ENCODE measurements at regions not wholly inside any gene's neighbourhood (a gene's known extent, or its start where the extent isn't known, plus 50 kb on each side); places are given as distances from the start of the nearest gene placed in this dataset.

GRCh38 chr13:64793592-64793991, 2436.5 kb downstream of the PCDH9 start:
- Histone ChIP-seq H3K9ac (ENCODE audit: low read depth, low read length) (no peak overlapping the region), H3K36me3 (ENCODE audit: insufficient read depth, low read length) (no peaks in the 10 kb centered on the region), H3K4me3 (ENCODE audit: low read length) (no peak overlapping the region), H3K9me3 (replicated peaks; ENCODE audit: low read length) (no peaks in the 10 kb centered on the region), H3K4me2 (ENCODE audit: low read length) (no peak overlapping the region), H3K4me1 (ENCODE audit: control insufficient read depth, insufficient read depth, low read length) (no peaks in the 10 kb centered on the region), H3K27me3 (ENCODE audit: control insufficient read depth, insufficient read depth, low read length) (no peaks in the 10 kb centered on the region)

- Histone ChIP-seq H3K4me2 (ENCODE audit: low read length) (no peak overlapping the region), H3K36me3 (ENCODE audit: insufficient read depth, low read length) (no peaks in the 10 kb centered on the region), H3K4me1 (ENCODE audit: control insufficient read depth, insufficient read depth, low read length) (no peaks in the 10 kb centered on the region), H3K4me3 (ENCODE audit: low read length) (no peak overlapping the region), H3K27me3 (ENCODE audit: control insufficient read depth, insufficient read depth, low read length) (no peaks in the 10 kb centered on the region), H3K9ac (ENCODE audit: low read depth, low read length) (no peak overlapping the region), H3K9me3 (replicated peaks; ENCODE audit: low read length) (no peaks in the 10 kb centered on the region)
Measured at GRCh38 chr13:64793131-64793530, 2437.0 kb downstream of the PCDH9 start.

GRCh38 chr13:64791373-64791772, 2438.8 kb downstream of the PCDH9 start:
- Histone ChIP-seq H3K4me3 (ENCODE audit: low read length) (no peak overlapping the region), H3K4me1 (ENCODE audit: control insufficient read depth, insufficient read depth, low read length) (no peaks in the 10 kb centered on the region), H3K4me2 (ENCODE audit: low read length) (no peak overlapping the region), H3K36me3 (ENCODE audit: insufficient read depth, low read length) (no peaks in the 10 kb centered on the region), H3K27me3 (ENCODE audit: control insufficient read depth, insufficient read depth, low read length) (no peaks in the 10 kb centered on the region), H3K9ac (ENCODE audit: low read depth, low read length) (no peak overlapping the region), H3K9me3 (replicated peaks; ENCODE audit: low read length) (no peaks in the 10 kb centered on the region)

GRCh38 chr13:64782466-64782865, 2447.7 kb downstream of the PCDH9 start:
- H3K36me3 ChIP-seq (ENCODE audit: insufficient read depth, low read length): no peaks in the 10 kb centered on the region
- H3K4me2 ChIP-seq (ENCODE audit: low read length): no peak overlapping the region
- H3K4me3 ChIP-seq (ENCODE audit: low read length): no peak overlapping the region
- no peak overlapping the region for H3K9ac ChIP-seq (ENCODE audit: low read depth, low read length)
- H3K4me1 ChIP-seq (ENCODE audit: control insufficient read depth, insufficient read depth, low read length): no peaks in the 10 kb centered on the region
- no peaks in the 10 kb centered on the region for H3K27me3 ChIP-seq (ENCODE audit: control insufficient read depth, insufficient read depth, low read length)
- H3K9me3 ChIP-seq (replicated peaks; ENCODE audit: low read length): no peaks in the 10 kb centered on the region

DNA sequence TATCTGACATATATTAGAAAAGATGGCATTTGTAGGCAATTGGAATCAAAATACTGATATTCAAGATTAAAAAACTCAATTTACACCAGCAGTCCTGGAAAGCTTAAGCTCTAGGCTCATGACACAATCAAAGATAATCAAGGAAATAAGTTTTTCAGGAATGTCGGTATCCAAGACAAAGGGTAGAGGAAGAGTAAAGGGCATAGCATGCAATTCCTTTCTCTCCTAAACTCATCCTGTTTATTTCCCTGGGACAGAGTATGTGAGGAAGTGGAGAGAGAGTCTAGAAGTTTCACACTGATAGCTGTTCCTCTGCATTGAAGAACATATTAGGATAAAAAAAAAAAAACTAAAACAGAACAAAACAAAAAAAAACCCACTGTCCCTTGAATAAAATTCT, 2452.1 kb downstream of the PCDH9 start:
- no peaks in the 10 kb centered on the region for H3K9me3 ChIP-seq (replicated peaks; ENCODE audit: low read length)
- H3K4me1 ChIP-seq (ENCODE audit: control insufficient read depth, insufficient read depth, low read length): no peaks in the 10 kb centered on the region
- H3K36me3 ChIP-seq (ENCODE audit: insufficient read depth, low read length): no peaks in the 10 kb centered on the region
- H3K4me2 ChIP-seq (ENCODE audit: low read length): no peak overlapping the region
- H3K4me3 ChIP-seq (ENCODE audit: low read length): no peak overlapping the region
- no peak overlapping the region for H3K9ac ChIP-seq (ENCODE audit: low read depth, low read length)
- no peaks in the 10 kb centered on the region for H3K27me3 ChIP-seq (ENCODE audit: control insufficient read depth, insufficient read depth, low read length)

GRCh38 chr13:64774915-64775314, 2455.2 kb downstream of the PCDH9 start:
- Histone ChIP-seq H3K4me3 (ENCODE audit: low read length) (no peak overlapping the region), H3K9me3 (replicated peaks; ENCODE audit: low read length) (no peaks in the 10 kb centered on the region), H3K4me1 (ENCODE audit: control insufficient read depth, insufficient read depth, low read length) (no peaks in the 10 kb centered on the region), H3K9ac (ENCODE audit: low read depth, low read length) (no peak overlapping the region), H3K4me2 (ENCODE audit: low read length) (no peak overlapping the region), H3K27me3 (ENCODE audit: control insufficient read depth, insufficient read depth, low read length) (no peaks in the 10 kb centered on the region), H3K36me3 (ENCODE audit: insufficient read depth, low read length) (no peaks in the 10 kb centered on the region)

- Histone ChIP-seq H3K36me3 (ENCODE audit: insufficient read depth, low read length) (no peaks in the 10 kb centered on the region), H3K4me1 (ENCODE audit: control insufficient read depth, insufficient read depth, low read length) (no peaks in the 10 kb centered on the region), H3K9me3 (replicated peaks; ENCODE audit: low read length) (no peaks in the 10 kb centered on the region), H3K4me3 (ENCODE audit: low read length) (no peak overlapping the region), H3K9ac (ENCODE audit: low read depth, low read length) (no peak overlapping the region), H3K4me2 (ENCODE audit: low read length) (no peak overlapping the region), H3K27me3 (ENCODE audit: control insufficient read depth, insufficient read depth, low read length) (no peaks in the 10 kb centered on the region)
Measured at GRCh38 chr13:64770743-64771142, 2459.4 kb downstream of the PCDH9 start.

DNA sequence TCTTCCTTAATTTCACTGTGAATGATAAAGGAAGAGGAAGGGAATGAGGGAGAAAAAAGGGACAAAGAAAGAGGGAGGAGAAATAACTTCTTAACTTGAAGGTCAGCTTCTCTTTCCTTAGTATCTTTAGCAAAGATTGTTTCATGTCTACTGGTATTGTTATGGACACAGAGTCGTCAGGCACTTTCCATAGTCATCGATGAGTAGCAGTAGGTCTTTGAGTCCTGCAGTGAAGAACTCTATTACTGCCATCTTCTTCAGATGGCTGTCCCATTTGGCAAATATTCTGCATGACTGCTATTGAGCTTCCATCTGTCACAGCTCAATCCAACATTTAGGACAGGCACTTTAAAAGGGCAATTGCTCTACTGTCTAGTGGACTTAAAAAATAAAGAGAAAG, 2463.1 kb downstream of the PCDH9 start:
- H3K36me3 ChIP-seq (ENCODE audit: insufficient read depth, low read length): no peaks in the 10 kb centered on the region
- no peak overlapping the region for H3K4me2 ChIP-seq (ENCODE audit: low read length)
- H3K4me3 ChIP-seq (ENCODE audit: low read length): no peak overlapping the region
- H3K27me3 ChIP-seq (ENCODE audit: control insufficient read depth, insufficient read depth, low read length): no peaks in the 10 kb centered on the region
- no peak overlapping the region for H3K9ac ChIP-seq (ENCODE audit: low read depth, low read length)
- H3K9me3 ChIP-seq (replicated peaks; ENCODE audit: low read length): no peaks in the 10 kb centered on the region
- no peaks in the 10 kb centered on the region for H3K4me1 ChIP-seq (ENCODE audit: control insufficient read depth, insufficient read depth, low read length)

DNA sequence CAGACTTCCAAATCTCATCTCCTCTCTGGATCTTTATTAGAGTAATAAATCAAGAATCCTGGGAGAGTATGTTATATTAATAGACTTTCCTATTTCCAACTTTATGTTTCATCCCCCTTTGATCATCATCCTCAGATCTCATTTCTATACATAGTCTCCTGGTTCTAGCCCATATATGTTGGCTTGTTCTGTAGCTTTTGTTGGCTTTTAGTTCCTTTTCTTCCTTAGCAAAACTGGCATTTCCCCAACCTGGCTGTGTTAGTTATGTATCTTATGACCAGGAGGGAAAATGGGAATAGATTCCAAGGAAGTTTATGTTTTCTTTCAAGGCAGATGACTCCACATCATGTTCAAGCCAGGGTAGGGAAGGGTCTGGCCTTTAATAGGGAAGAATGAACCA, 2464.5 kb downstream of the PCDH9 start:
- no peaks in the 10 kb centered on the region for H3K9me3 ChIP-seq (replicated peaks; ENCODE audit: low read length)
- no peak overlapping the region for H3K4me2 ChIP-seq (ENCODE audit: low read length)
- no peaks in the 10 kb centered on the region for H3K4me1 ChIP-seq (ENCODE audit: control insufficient read depth, insufficient read depth, low read length)
- no peaks in the 10 kb centered on the region for H3K36me3 ChIP-seq (ENCODE audit: insufficient read depth, low read length)
- no peaks in the 10 kb centered on the region for H3K27me3 ChIP-seq (ENCODE audit: control insufficient read depth, insufficient read depth, low read length)
- no peak overlapping the region for H3K4me3 ChIP-seq (ENCODE audit: low read length)
- H3K9ac ChIP-seq (ENCODE audit: low read depth, low read length): no peak overlapping the region

GRCh38 chr13:64758521-64759244, 2471.5 kb downstream of the PCDH9 start:
- H3K4me3 ChIP-seq (ENCODE audit: low read length): no peak overlapping the region
- H3K4me2 ChIP-seq (ENCODE audit: low read length): no peak overlapping the region
- H3K36me3 ChIP-seq (ENCODE audit: insufficient read depth, low read length): no peaks in the 10 kb centered on the region
- no peaks in the 10 kb centered on the region for H3K27me3 ChIP-seq (ENCODE audit: control insufficient read depth, insufficient read depth, low read length)
- H3K4me1 ChIP-seq (ENCODE audit: control insufficient read depth, insufficient read depth, low read length): no peaks in the 10 kb centered on the region
- H3K9me3 ChIP-seq (replicated peaks; ENCODE audit: low read length): no peaks in the 10 kb centered on the region
- H3K9ac ChIP-seq (ENCODE audit: low read depth, low read length): no peak overlapping the region

DNA sequence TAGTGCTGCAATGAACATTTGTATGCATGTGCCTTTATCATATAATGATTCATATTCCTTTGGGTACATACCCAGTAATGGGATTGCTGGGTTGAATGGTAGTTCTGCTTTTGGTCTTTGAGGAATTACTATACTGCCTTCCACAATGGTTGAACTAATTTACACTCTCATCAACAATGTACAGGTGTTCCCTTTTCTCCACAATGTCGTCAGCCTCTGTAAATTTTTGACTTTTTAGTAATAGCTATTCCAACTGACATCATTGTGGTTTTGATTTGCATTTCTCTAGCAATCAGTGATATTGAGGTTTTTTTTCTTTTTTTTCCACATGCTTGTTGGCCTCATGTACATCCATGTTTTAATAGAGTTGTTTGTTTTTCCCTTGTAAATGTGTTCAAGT, 2473.5 kb downstream of the PCDH9 start:
- no peak overlapping the region for H3K4me3 ChIP-seq (ENCODE audit: low read length)
- H3K9me3 ChIP-seq (replicated peaks; ENCODE audit: low read length): no peaks in the 10 kb centered on the region
- no peaks in the 10 kb centered on the region for H3K4me1 ChIP-seq (ENCODE audit: control insufficient read depth, insufficient read depth, low read length)
- no peak overlapping the region for H3K4me2 ChIP-seq (ENCODE audit: low read length)
- H3K9ac ChIP-seq (ENCODE audit: low read depth, low read length): no peak overlapping the region
- H3K36me3 ChIP-seq (ENCODE audit: insufficient read depth, low read length): no peaks in the 10 kb centered on the region
- no peaks in the 10 kb centered on the region for H3K27me3 ChIP-seq (ENCODE audit: control insufficient read depth, insufficient read depth, low read length)

GRCh38 chr13:64755961-64756360, 2474.2 kb downstream of the PCDH9 start:
- Histone ChIP-seq H3K4me3 (ENCODE audit: low read length) (no peak overlapping the region), H3K4me2 (ENCODE audit: low read length) (no peak overlapping the region), H3K36me3 (ENCODE audit: insufficient read depth, low read length) (no peaks in the 10 kb centered on the region), H3K9me3 (replicated peaks; ENCODE audit: low read length) (no peaks in the 10 kb centered on the region), H3K9ac (ENCODE audit: low read depth, low read length) (no peak overlapping the region), H3K27me3 (ENCODE audit: control insufficient read depth, insufficient read depth, low read length) (no peaks in the 10 kb centered on the region), H3K4me1 (ENCODE audit: control insufficient read depth, insufficient read depth, low read length) (no peaks in the 10 kb centered on the region)

Measured in skeletal muscle satellite cell (primary cell).